H1 (cell line): ENCODE measurements at regions not wholly inside any gene's neighbourhood (a gene's known extent, or its start where the extent isn't known, plus 50 kb on each side); places are given as distances from the start of the nearest gene placed in this dataset.

Experiments
- CTCF ChIA-PET: fragments of 300-600 bp; sonication (Branson Sonifier 250); formaldehyde crosslinking; loops from one replicate; lab custom pipeline; 2021; ENCODE audit not compliant: partially characterized antibody; lab: Charles Lee
- POLR2A ChIA-PET: fragments of 300-600 bp; sonication (Branson Sonifier 250); formaldehyde crosslinking; loops from one replicate; lab custom pipeline; 2021; ENCODE audit warnings: inconsistent platforms; ENCODE audit not compliant: partially characterized antibody; lab: Charles Lee
- DNase-seq, 2 experiments: peaks; one replicate each; pipeline versions ENCODE4 v3.0.0 to v3.0.0-alpha.2; 2010 to 2022; ENCODE audit warnings: low spot score in 2 of 2, low read depth in 1 of 2, mixed read lengths in 1 of 2
- FAIRE-seq: peaks from 2 replicates; lab custom pipeline; 2011; peaks lifted over from hg19 to GRCh38; lab: Jason Lieb, UNC
- H2AFZ ChIP-seq: 2 replicates; pipeline ENCODE4 v1.8.1; 2012; ENCODE audit warnings: low read length, inconsistent platforms
- H2AK5ac ChIP-seq: 2 replicates; pipeline ENCODE4 v1.6.1; 2013; ENCODE audit warnings: low read depth, low read length
- H2BK120ac ChIP-seq: replicated peaks from 2 replicates; pipeline ENCODE3; 2013; ENCODE audit warnings: low read depth, low read length, inconsistent platforms
- H2BK12ac ChIP-seq: 2 replicates; pipeline ENCODE4 v1.6.1; 2013; ENCODE audit warnings: low read depth, low read length
- H2BK15ac ChIP-seq: 2 replicates; pipeline ENCODE4 v1.6.1; 2013; ENCODE audit warnings: low read length
- H2BK20ac ChIP-seq: 2 replicates; pipeline ENCODE4 v1.6.1; 2013; ENCODE audit warnings: low read length
- H2BK5ac ChIP-seq: 2 replicates; pipeline ENCODE4 v1.6.1; 2013; ENCODE audit warnings: low read depth, low read length
- H3K14ac ChIP-seq: 2 replicates; pipeline ENCODE4 v1.6.1; 2013; ENCODE audit warnings: inconsistent platforms; ENCODE audit not compliant: insufficient read length
- H3K18ac ChIP-seq: 2 replicates; pipeline ENCODE4 v1.6.1; 2013; ENCODE audit warnings: low read length; ENCODE audit errors: extremely low read depth
- H3K23ac ChIP-seq: 2 replicates; pipeline ENCODE4 v1.6.1; 2013; ENCODE audit warnings: inconsistent platforms; ENCODE audit not compliant: insufficient read length
- H3K23me2 ChIP-seq: 2 replicates; pipeline ENCODE4 v1.6.1; 2013; ENCODE audit warnings: low read depth, low read length
- H3K27ac ChIP-seq: 2 replicates; pipeline ENCODE4 v1.6.1; 2011; ENCODE audit warnings: low read depth, low read length, inconsistent platforms
- H3K27me3 ChIP-seq, 4 experiments: replicated peaks in 1 of 4; 1 replicate in 1 of 4; 2 replicates in 3 of 4; pipeline versions ENCODE4 v1.6.1 to v1.8.1; 2011 to 2013; ENCODE audit warnings: low read length in 3 of 4, mild to moderate bottlenecking in 3 of 4, inconsistent platforms in 2 of 4, mixed read lengths in 2 of 4, moderate library complexity in 1 of 4; ENCODE audit not compliant: control insufficient read depth in 3 of 4, insufficient read depth in 3 of 4; ENCODE audit errors: extremely low read depth in 1 of 4
- H3K36me3 ChIP-seq, 4 experiments: 2 replicates each; pipeline versions ENCODE4 v1.6.1 to v1.8.1; 2011 to 2013; ENCODE audit warnings: mild to moderate bottlenecking in 4 of 4, low read length in 3 of 4, moderate library complexity in 2 of 4, control low read depth in 1 of 4, inconsistent platforms in 1 of 4; ENCODE audit not compliant: insufficient read depth in 4 of 4, control insufficient read depth in 2 of 4
- H3K4ac ChIP-seq: replicated peaks from 2 replicates; pipeline ENCODE3; 2013; ENCODE audit warnings: low read length, low read depth, mixed read lengths, inconsistent platforms; ENCODE audit not compliant: insufficient read length
- H3K4me1 ChIP-seq, 4 experiments: replicated peaks in 1 of 4; 1 replicate in 1 of 4; 2 replicates in 3 of 4; pipeline versions ENCODE4 v1.6.1 to v1.8.1; 2011 to 2013; ENCODE audit warnings: low read length in 3 of 4, inconsistent platforms in 2 of 4, mixed read lengths in 1 of 4; ENCODE audit not compliant: insufficient read depth in 4 of 4, control insufficient read depth in 3 of 4
- H3K4me2 ChIP-seq, 2 experiments: 2 replicates each; pipeline versions ENCODE4 v1.6.1 to v1.8.1; 2011 to 2013; ENCODE audit warnings: low read depth in 2 of 2, low read length in 2 of 2, control low read depth in 1 of 2, inconsistent platforms in 1 of 2, mild to moderate bottlenecking in 1 of 2; ENCODE audit not compliant: insufficient read depth in 1 of 2
- H3K4me3 ChIP-seq, 4 experiments: fragments of 200-600, 300-600 bp in 1 of 4; sonication (generic), shearing (Covaris generic), sonication (Bioruptor Twin) in 1 of 4; 2 replicates each; pipeline versions ENCODE4 v1.5.1 to v1.8.1; 2011 to 2016; ENCODE audit warnings: low read length in 4 of 4, low read depth in 3 of 4, control low read depth in 2 of 4, inconsistent platforms in 2 of 4, mild to moderate bottlenecking in 2 of 4, mixed read lengths in 1 of 4, moderate library complexity in 1 of 4; ENCODE audit not compliant: insufficient read depth in 2 of 4; ENCODE audit errors: extremely low read depth in 1 of 4
- H3K56ac ChIP-seq: replicated peaks from 2 replicates; pipeline ENCODE3; 2013; ENCODE audit warnings: low read depth, mild to moderate bottlenecking, mixed read lengths, low read length, inconsistent platforms; ENCODE audit not compliant: insufficient read length
- H3K79me1 ChIP-seq: 2 replicates; pipeline ENCODE4 v1.6.1; 2013; ENCODE audit warnings: low read depth, low read length, control low read depth
- H3K79me2 ChIP-seq, 2 experiments: 2 replicates each; pipeline versions ENCODE4 v1.6.1 to v1.8.1; 2012 to 2013; ENCODE audit warnings: low read length in 2 of 2, mild to moderate bottlenecking in 2 of 2, inconsistent platforms in 1 of 2; ENCODE audit not compliant: insufficient read depth in 2 of 2, control insufficient read depth in 1 of 2
- H3K9ac ChIP-seq, 4 experiments: replicated peaks in 1 of 4; 1 replicate in 1 of 4; 2 replicates in 3 of 4; pipeline versions ENCODE4 v1.6.1 to v1.8.1; 2011 to 2013; ENCODE audit warnings: low read depth in 3 of 4, low read length in 3 of 4, control low read depth in 2 of 4, mild to moderate bottlenecking in 2 of 4, moderate library complexity in 2 of 4, inconsistent platforms in 1 of 4; ENCODE audit errors: extremely low read depth in 1 of 4
- H3K9me3 ChIP-seq, 2 experiments: 2 replicates each; pipeline versions ENCODE4 v1.6.1 to v1.8.1; 2012 to 2013; ENCODE audit warnings: mild to moderate bottlenecking in 2 of 2, moderate library complexity in 2 of 2, control low read depth in 1 of 2, inconsistent platforms in 1 of 2, low read depth in 1 of 2, low read length in 1 of 2, mixed read lengths in 1 of 2; ENCODE audit not compliant: insufficient read depth in 2 of 2
- H4K20me1 ChIP-seq, 2 experiments: replicated peaks in 1 of 2; 2 replicates each; pipeline versions ENCODE3 to v1.8.1; 2011 to 2013; ENCODE audit warnings: inconsistent platforms in 2 of 2, low read length in 2 of 2, mild to moderate bottlenecking in 1 of 2; ENCODE audit not compliant: insufficient read depth in 2 of 2, control insufficient read depth in 1 of 2
- H4K5ac ChIP-seq: 2 replicates; pipeline ENCODE4 v1.6.1; 2013; ENCODE audit warnings: low read length, low read depth, mixed read lengths, inconsistent platforms; ENCODE audit not compliant: insufficient read length
- H4K8ac ChIP-seq: 2 replicates; pipeline ENCODE4 v1.8.0; 2013; ENCODE audit warnings: mild to moderate bottlenecking, moderate library complexity, low read length, inconsistent platforms; ENCODE audit not compliant: insufficient read depth; ENCODE audit errors: extremely low read depth
- H4K91ac ChIP-seq: replicated peaks from 2 replicates; pipeline ENCODE3; 2013; ENCODE audit warnings: low read length, mixed read lengths, inconsistent platforms; ENCODE audit not compliant: insufficient read length
- ATF3 ChIP-seq: IDR thresholded peaks from 2 replicates; pipeline ENCODE4 v1.6.1; 2011; ENCODE audit warnings: low read depth, mild to moderate bottlenecking, low read length; ENCODE audit not compliant: insufficient read depth
- CEBPB ChIP-seq: IDR thresholded peaks from 2 replicates; pipeline ENCODE4 v1.6.1; 2012; ENCODE audit warnings: low read depth, low read length
- CHD2 ChIP-seq: IDR thresholded peaks from 2 replicates; pipeline ENCODE4 v1.6.1; 2012; ENCODE audit warnings: low read length, improper control_type of control experiment
- CREB1 ChIP-seq: IDR thresholded peaks from 2 replicates; pipeline ENCODE4 v1.6.1; 2012; ENCODE audit warnings: inconsistent platforms
- EP300 ChIP-seq, 2 experiments: IDR thresholded peaks; 1 replicate in 1 of 2; 2 replicates in 1 of 2; pipeline ENCODE4 v1.6.1; 2011 to 2012; ENCODE audit warnings: low read depth in 2 of 2, low read length in 2 of 2, mild to moderate bottlenecking in 2 of 2, borderline replicate concordance in 1 of 2, inconsistent platforms in 1 of 2, moderate library complexity in 1 of 2
- JUND ChIP-seq: IDR thresholded peaks from 2 replicates; pipeline ENCODE4 v1.6.1; 2011; ENCODE audit warnings: mild to moderate bottlenecking, improper control_type of control experiment, low read length
- KDM1A ChIP-seq: fragments of 200-600, 300-600 bp; sonication (generic); IDR thresholded peaks from 2 replicates; pipeline ENCODE4 v1.7.1; 2016; ENCODE audit warnings: mild to moderate bottlenecking, low read length, borderline replicate concordance
- KDM4A ChIP-seq: IDR thresholded peaks from one replicate; pipeline ENCODE4 v1.7.1; 2012; ENCODE audit warnings: low read depth, mild to moderate bottlenecking, moderate library complexity, low read length, inconsistent platforms; ENCODE audit not compliant: severe bottlenecking
- MAFK ChIP-seq: IDR thresholded peaks from 2 replicates; pipeline ENCODE4 v1.6.1; 2012; ENCODE audit warnings: low read depth, mild to moderate bottlenecking, improper control_type of control experiment, low read length
- POLR2AphosphoS5 ChIP-seq: IDR thresholded peaks from 2 replicates; pipeline ENCODE4 v1.6.1; 2011; ENCODE audit warnings: low read depth, low read length
- RXRA ChIP-seq: IDR thresholded peaks from 2 replicates; pipeline ENCODE4 v1.6.1; 2011; ENCODE audit warnings: low read depth, mild to moderate bottlenecking, low read length, moderate library complexity; ENCODE audit not compliant: insufficient read depth
- SIX5 ChIP-seq: IDR thresholded peaks from 2 replicates; pipeline ENCODE4 v1.6.1; 2011; ENCODE audit warnings: mild to moderate bottlenecking, low read depth, low read length
- WGBS, 2 experiments: shearing (Covaris generic) in 1 of 2; methylation state at CpG; one replicate each; pipeline versions ENCODE4 v1.1.6 to v1.1.7; 2013 to 2015; ENCODE audit warnings: low lambda C conversion rate in 2 of 2, mixed read lengths in 2 of 2, inconsistent platforms in 1 of 2, low coverage in 1 of 2, missing lambda C conversion rate in 1 of 2; ENCODE audit not compliant: insufficient replicate concordance in 2 of 2, insufficient coverage in 1 of 2, insufficient read length in 1 of 2; ENCODE audit errors: extremely low coverage in 1 of 2, missing lambda C conversion rate in 1 of 2; 5-methylcytosine and 5-hydroxymethylcytosine counted together

DNA sequence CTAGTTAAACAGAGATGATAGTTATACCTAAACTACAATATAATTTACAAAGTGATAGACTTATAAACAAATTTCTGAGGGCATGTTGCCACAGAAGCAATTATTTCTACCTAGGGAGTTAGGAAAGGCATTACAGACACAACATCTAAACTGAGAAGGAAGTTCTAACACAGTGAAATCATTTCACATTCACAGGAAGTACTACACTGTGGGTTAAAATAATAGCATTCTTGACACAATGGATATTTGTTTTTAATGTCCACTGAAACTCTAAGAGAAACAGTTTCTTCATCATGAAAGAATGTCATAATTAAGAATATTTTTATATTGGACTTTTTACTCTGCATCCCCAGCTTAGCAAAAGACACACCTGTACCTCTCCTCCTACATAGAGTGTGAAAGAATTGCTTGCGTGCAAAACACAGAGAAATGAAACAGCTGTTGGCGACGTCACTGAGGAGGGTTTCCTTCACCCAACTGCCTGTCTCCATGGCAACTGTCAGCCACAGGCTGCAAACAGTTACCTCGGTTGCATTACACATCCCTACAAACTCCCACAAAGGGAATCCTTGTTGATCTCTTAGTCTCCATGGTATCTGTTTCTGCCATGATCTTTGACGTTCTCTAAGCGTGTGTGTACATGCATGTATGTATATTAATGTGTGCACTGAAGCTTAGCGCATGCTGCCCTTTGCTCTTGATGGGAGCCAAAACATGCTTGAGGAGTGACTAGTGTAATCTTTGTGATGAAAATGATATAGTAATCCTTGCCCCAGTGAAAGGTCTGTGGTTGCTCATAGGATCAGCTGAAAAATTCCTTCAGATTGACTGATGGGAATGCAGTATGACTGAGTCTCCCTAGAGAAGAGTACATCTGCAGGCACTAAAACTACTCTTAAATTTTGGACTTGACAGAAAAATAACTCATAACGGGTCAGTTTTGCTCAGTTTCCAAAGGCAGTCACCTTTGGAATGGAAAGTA is 168.5 kb downstream of the ACTL7B start:
- H3K79me1 ChIP-seq, result no peaks in the 10 kb centered on the region
- H4K8ac ChIP-seq, result no peak overlapping the region
- no peaks in the 10 kb centered on the region for H3K23me2 ChIP-seq
- CTCF ChIA-PET, result no interaction called here
- no peak overlapping the region for H3K23ac ChIP-seq
- no peaks in the 10 kb centered on the region for H4K20me1 ChIP-seq
- H3K36me3 ChIP-seq, result no peaks in the 10 kb centered on the region
- H3K56ac ChIP-seq, result no peak overlapping the region
- DNase-seq, result no peak
- no peak overlapping the region for H4K91ac ChIP-seq
- no peak overlapping the region for H2BK20ac ChIP-seq
- H3K14ac ChIP-seq, result no peak overlapping the region
- H2AFZ ChIP-seq, result no peak overlapping the region
- no peaks in the 10 kb centered on the region for H3K27me3 ChIP-seq
- no peak overlapping the region for H3K27ac ChIP-seq
- H2BK15ac ChIP-seq, result no peak overlapping the region
- H3K79me2 ChIP-seq, result no peaks in the 10 kb centered on the region
- no peak overlapping the region for H3K4me2 ChIP-seq
- no peak overlapping the region for H3K4me3 ChIP-seq
- no peak for TF ChIP-seq ATF3
- TF ChIP-seq CREB1, result no peak
- no peak for TF ChIP-seq EP300 (IDR thresholded peaks at IDR 0.05; ENCODE audit: borderline replicate concordance in 1 of 2, low read depth in 2 of 2, low read length in 2 of 2)
- no peak for TF ChIP-seq POLR2AphosphoS5
- no peak for TF ChIP-seq SIX5
- TF ChIP-seq CEBPB, result no peak
- no peak for TF ChIP-seq MAFK
- TF ChIP-seq KDM1A, result no peak
- no peak for TF ChIP-seq CHD2
- no peak for TF ChIP-seq RXRA
- no peak for TF ChIP-seq KDM4A
- TF ChIP-seq JUND, result no peak
- 97% methylated on average over 8 of the region's 8 CpGs; no CpG with 5 or more reads in 1 of the 2 experiments for WGBS, 2 experiments
- no peaks in the 10 kb centered on the region; a peak in 1 of 7 replicates for H3K4me1 ChIP-seq
- H2BK120ac ChIP-seq, result no peak overlapping the region
- peaks cover 0 to 16% of the 10 kb centered on the region in 2 experiments; a peak in 2 of 4 replicates for H3K9me3 ChIP-seq
- no peak overlapping the region for H2BK12ac ChIP-seq
- H4K5ac ChIP-seq, result no peak overlapping the region
- H3K9ac ChIP-seq, result no peak overlapping the region
- no peak overlapping the region for H2BK5ac ChIP-seq
- no peak overlapping the region for H3K4ac ChIP-seq
- no peak for FAIRE-seq
- no peak overlapping the region for H3K18ac ChIP-seq
- POLR2A ChIA-PET, result no interaction called here
- no peak overlapping the region for H2AK5ac ChIP-seq
